ENCODE measurements at regions not wholly inside any gene's neighbourhood (a gene's known extent, or its start where the extent isn't known, plus 50 kb on each side); places are given as distances from the start of the nearest gene placed in this dataset.

- TF ChIP-seq CHD2 (IDR thresholded peaks at IDR 0.05; ENCODE audit: low read length, partially characterized antibody) (no peak), RCOR1 (IDR thresholded peaks at IDR 0.05; ENCODE audit: low read length) (no peak)
These were observed 697.5 kb upstream of the SGCG start (continued) for GRCh38 chr13:22483276-22483675.

GRCh38 chr13:22486490-22486889 is 694.3 kb upstream of the SGCG start:
- no peaks in the 10 kb centered on the region for H3K4me1 ChIP-seq (ENCODE audit: control insufficient read depth in 1 of 2, insufficient read depth in 2 of 2, low read depth in 1 of 2, low read length in 1 of 2)
- H3K79me2 ChIP-seq (ENCODE audit: insufficient read depth): no peaks in the 10 kb centered on the region
- POLR2A ChIA-PET: no interaction called here
- no peaks in the 10 kb centered on the region for H3K9me3 ChIP-seq
- no peaks in the 10 kb centered on the region for H3K27me3 ChIP-seq (ENCODE audit: insufficient read depth)
- no peaks in the 10 kb centered on the region for H3K36me3 ChIP-seq (replicated peaks in 1 of 2; ENCODE audit: control insufficient read depth in 1 of 2, insufficient read depth in 2 of 2, low read length in 1 of 2)
- H4K20me1 ChIP-seq (ENCODE audit: insufficient read depth): no peaks in the 10 kb centered on the region
- CTCF ChIA-PET: interaction anchor here (1.4 kb wide), 1 partner anchor 11 kb away, joined by 3 read pairs; no protein-coding TSS in a partner anchor
- DNase-seq: no peak
- H3K4me3 ChIP-seq (ENCODE audit: low read depth in 2 of 2, low read length in 1 of 2): no peak overlapping the region
- H3K9me2 ChIP-seq: no peaks in the 10 kb centered on the region
- WGBS (ENCODE audit: low lambda C conversion rate): 0% methylated on average over 3 of the region's 3 CpGs
- no peaks in the 10 kb centered on the region for H3F3A ChIP-seq (replicated peaks; ENCODE audit: insufficient read depth)
- H3K9ac ChIP-seq: no peak overlapping the region
- no peak overlapping the region for H3K4me2 ChIP-seq
- TF ChIP-seq SIN3A (IDR thresholded peaks at IDR 0.05; ENCODE audit: borderline replicate concordance, low read depth, low read length): no peak
- no peak for TF ChIP-seq EZH2phosphoT487 (IDR thresholded peaks at IDR 0.05; ENCODE audit: borderline replicate concordance, low read depth)
- TF ChIP-seq USF2 (IDR thresholded peaks at IDR 0.05; ENCODE audit: borderline replicate concordance, low read depth, low read length): no peak
- no peak for TF ChIP-seq TCF12 (IDR thresholded peaks at IDR 0.05)
- no peak for TF ChIP-seq NRF1 (IDR thresholded peaks at IDR 0.05; ENCODE audit: low read depth, low read length)
- TF ChIP-seq EP300 (IDR thresholded peaks at IDR 0.05; ENCODE audit: borderline replicate concordance in 1 of 2, low read depth in 1 of 2, low read length in 1 of 2): no peak
- TF ChIP-seq RAD21 (IDR thresholded peaks at IDR 0.05; ENCODE audit: low read length): no peak
- TF ChIP-seq CHD2 (IDR thresholded peaks at IDR 0.05; ENCODE audit: low read length, partially characterized antibody): no peak
- H3K27ac ChIP-seq (ENCODE audit: low read depth in 2 of 2, low read length in 1 of 2): no peak overlapping the region
- H2AFZ ChIP-seq (ENCODE audit: low read depth): no peak overlapping the region

- TF ChIP-seq POLR2AphosphoS5 (IDR thresholded peaks at IDR 0.05; ENCODE audit: low read depth, low read length) (no peak), TCF12 (IDR thresholded peaks at IDR 0.05) (no peak), RXRA (IDR thresholded peaks at IDR 0.05; ENCODE audit: borderline replicate concordance, low read depth) (no peak), ZBTB33 (IDR thresholded peaks at IDR 0.05; ENCODE audit: borderline replicate concordance, low read depth) (no peak), TAF1 (IDR thresholded peaks at IDR 0.05; ENCODE audit: borderline replicate concordance, low read depth, low read length) (no peak), FOXM1 (IDR thresholded peaks at IDR 0.05; ENCODE audit: low read depth) (no peak), RAD21 (IDR thresholded peaks at IDR 0.05; ENCODE audit: low read length) (no peak), ELF1 (IDR thresholded peaks at IDR 0.05) (no peak)
- Histone ChIP-seq H3K36me3 (replicated peaks in 1 of 2; ENCODE audit: control insufficient read depth in 1 of 2, insufficient read depth in 2 of 2, low read length in 1 of 2) (no peaks in the 10 kb centered on the region), H4K20me1 (ENCODE audit: insufficient read depth) (no peaks in the 10 kb centered on the region), H3F3A (replicated peaks; ENCODE audit: insufficient read depth) (no peaks in the 10 kb centered on the region), H3K27ac (ENCODE audit: low read depth in 2 of 2, low read length in 1 of 2) (no peak overlapping the region), H2AFZ (ENCODE audit: low read depth) (no peak overlapping the region), H3K9me3 (no peaks in the 10 kb centered on the region), H3K9ac (no peak overlapping the region), H3K9me2 (no peaks in the 10 kb centered on the region), H3K79me2 (ENCODE audit: insufficient read depth) (no peaks in the 10 kb centered on the region), H3K4me1 (ENCODE audit: control insufficient read depth in 1 of 2, insufficient read depth in 2 of 2, low read depth in 1 of 2, low read length in 1 of 2) (no peaks in the 10 kb centered on the region), H3K4me2 (no peak overlapping the region), H3K4me3 (ENCODE audit: low read depth in 2 of 2, low read length in 1 of 2) (no peak overlapping the region), H3K27me3 (ENCODE audit: insufficient read depth) (no peaks in the 10 kb centered on the region)
- no peak for DNase-seq
- ChIA-PET CTCF (no interaction called here), POLR2A (no interaction called here)
These were observed 692.8 kb upstream of the SGCG start for GRCh38 chr13:22487932-22488331.

All from SK-N-SH (cell line).